EL (cell line): ENCODE measurements at regions not wholly inside any gene's neighbourhood (a gene's known extent, or its start where the extent isn't known, plus 50 kb on each side); places are given as distances from the start of the nearest gene placed in this dataset.
"Not testable (repeated sequence)": the region's sequence is repeated elsewhere in the genome, so short reads cannot be mapped to it uniquely, and the experiment has no call there.

Experiments
- DNase-seq: peaks from one replicate; pipeline ENCODE4 v3.0.0-alpha.2; 2016

DNA sequence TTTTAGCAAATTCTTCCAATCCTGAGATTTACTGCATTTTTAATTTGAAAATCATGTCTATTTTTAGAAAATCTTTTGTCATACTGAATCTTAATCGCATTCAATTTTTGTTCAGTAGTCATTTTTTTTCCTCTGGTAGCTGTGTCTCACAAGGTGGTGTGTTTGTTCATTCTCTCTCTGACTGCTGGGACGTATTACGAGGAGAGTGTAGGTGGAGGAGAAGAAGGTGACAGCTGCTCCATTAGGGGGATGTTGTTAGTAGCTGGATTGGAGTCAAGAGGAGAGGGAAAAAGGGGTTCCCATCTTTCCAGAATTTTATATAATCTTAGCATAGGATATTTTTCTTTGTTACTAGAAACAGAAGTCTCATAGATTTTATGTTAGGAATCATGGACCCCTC, 804.2 kb downstream of the PRIM2 start:
- DNase-seq: not testable (repeated sequence)

DNA sequence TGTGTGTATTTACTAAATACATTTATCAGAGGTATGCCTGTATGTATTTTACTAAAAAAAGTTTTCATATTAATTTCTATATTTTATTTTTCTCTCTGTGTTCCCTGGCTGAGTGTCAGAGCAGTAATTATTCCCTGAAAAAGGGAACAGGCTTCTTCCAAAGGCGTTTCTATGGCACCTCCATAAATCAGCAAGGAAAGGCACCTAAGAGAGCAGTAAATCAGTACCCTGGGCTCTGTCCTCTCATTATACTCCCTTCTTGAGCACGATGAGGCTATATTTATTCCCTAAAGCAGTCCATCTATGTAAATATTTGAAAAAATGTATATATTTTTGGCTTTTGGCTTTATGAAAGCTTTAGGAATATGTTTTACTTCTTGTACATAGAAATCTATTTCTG, 806.3 kb downstream of the PRIM2 start:
- not testable (repeated sequence) for DNase-seq

DNA sequence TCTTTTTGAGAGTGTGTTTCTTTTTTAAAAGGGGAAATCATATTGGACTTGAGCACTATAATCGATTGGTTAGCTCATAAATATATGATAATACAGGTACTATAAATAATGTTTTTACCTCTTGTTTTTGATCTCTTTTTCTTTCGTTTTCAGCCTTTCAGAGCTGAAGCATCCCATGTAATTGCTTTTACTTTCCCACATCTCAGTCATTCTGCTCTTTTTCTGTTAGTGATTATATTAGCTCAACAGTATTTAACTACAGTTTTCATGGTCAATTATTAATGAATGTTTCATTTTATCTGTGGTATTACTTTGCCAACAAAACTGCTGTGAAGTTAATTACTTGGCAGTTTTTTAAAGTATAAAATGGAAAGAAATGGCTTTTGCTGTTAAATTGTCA, 811.1 kb downstream of the PRIM2 start:
- not testable (repeated sequence) for DNase-seq

DNA sequence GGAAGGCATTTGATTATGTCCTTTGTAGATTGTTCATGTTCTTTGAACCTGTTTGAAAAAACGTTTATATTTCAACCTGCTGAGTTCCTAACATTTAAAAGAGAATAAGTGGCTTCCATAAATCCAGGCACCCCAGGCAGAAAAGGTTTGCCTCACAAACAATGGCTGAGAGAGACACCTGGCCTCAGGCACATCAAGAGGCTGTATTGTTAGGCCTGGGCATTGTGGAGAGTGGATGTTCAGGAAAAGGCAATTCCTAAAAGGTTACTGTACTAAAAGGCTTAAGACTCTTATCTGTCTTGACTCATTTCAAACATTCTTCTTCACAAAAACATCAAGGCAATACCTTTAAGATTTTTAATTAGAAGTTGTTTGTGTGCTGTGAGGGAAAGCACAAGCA, 811.7 kb downstream of the PRIM2 start:
- not testable (repeated sequence) for DNase-seq

DNA sequence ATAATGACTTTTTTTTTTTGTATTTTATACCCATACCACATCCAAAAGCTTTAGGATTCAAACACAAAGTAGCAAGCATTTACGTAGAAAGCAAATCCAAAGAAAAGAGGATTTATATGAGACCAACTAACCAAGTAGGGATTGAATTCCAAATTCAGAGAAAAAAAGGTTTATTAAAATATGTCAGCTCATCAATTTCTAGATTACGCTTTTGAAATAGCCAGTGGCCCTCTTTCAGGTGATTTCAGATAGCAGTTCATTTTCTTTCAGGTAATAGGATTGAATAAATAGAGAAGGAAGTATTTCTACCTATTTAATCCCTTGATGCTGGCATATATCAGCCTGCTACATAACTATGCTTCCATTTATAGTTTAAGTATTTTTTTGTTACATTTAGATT, 822.3 kb downstream of the PRIM2 start:
- not testable (repeated sequence) for DNase-seq

DNA sequence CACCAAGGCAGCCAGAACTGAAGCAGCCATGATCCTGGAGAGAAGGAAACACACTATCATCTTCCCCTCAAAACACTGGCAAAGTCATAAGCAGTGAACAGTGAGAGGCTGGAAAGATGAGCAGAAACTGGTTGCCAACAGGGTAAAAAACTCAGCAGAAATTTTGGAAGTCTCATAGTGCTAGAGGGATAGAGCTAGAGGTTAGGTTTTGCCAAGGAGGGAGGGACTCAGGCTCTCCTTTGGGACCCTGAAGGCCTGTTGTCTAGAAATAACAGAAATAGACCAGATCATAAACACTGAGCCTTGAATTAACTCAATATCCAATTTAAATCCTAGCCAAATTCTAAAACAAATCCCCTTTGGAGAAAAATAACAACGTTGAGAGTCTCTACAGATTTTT, 853.6 kb downstream of the PRIM2 start:
- DNase-seq: not testable (repeated sequence)

DNA sequence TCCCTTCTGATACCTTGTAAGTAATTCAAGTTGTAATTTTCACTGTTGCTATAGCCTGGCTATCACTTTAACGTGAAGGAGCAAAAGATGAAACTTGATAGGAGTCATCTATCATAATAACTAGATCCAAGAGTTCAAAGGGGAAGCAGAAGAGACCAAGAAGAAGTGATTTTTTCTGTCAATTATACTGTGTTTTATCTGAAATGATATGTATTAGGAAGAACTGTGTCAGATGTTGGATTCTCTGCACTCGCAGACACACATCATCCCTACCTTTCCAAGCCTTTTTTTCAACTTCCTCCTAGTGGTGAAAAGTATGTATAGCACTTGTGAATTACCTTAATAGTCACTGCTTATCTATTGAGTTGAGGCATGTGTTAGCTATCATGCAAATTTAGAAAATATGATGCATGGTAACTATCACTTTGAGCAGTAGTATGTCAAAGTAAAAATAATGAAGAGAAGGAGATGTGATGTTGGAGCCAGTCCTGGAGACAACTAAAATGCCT, 864.2 kb downstream of the PRIM2 start:
- DNase-seq: not testable (repeated sequence)

DNA sequence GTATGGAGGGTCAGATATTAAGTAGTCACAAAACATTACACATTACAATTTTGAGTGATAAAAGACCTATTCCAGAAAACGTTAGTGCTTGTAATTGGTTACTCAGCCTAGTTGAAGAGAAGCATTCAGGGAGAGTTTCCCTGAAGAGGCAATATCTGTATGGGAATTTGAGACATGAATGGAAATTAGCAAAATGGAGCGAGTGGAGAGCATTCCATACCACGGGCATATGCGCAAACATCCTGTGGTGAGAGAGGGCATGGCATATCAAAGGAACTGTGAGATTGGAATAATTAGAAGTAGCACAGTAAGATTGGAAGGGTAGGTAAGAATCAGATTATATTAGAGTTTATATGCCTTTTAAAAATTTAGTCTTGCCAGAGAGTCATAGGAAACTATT, 867.9 kb downstream of the PRIM2 start:
- not testable (repeated sequence) for DNase-seq

DNA sequence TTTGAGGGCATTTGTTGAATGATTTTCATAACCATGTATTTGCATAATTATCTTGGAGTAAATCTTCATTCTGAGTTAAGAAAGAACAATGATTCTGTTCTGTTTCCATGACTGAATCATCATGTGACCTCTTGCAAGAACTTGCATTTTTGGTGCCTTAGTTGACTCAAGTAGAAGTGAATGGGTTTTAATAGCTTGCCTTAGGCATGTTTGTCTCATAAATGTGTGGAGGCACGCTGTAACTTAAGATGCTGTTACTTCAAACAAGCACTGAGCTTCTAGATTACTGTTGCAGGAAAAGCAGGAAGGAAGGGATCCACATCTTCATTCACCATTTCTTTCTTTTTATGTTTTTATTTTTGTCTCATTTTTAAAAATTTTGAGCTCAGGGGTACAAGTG, 875.8 kb downstream of the PRIM2 start:
- DNase-seq: peak; percentile 92

DNA sequence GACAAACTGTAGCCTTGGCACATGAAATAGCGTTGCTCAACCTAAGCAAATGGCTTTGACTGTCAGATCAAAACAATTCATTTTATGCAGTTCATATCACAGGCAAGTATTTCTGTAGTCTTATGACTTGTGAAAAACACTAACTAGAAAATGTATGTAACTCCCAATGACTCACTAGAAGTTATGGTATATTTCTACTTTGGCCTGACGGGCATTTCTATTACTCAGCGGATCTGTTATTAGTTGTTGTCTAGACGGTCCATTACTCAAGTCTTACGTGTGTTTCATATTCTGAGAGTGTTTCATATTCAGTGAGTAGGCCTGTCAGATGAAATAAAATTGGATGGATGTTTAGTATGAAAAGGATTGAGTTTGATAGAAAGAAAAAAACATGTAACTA, 880.9 kb downstream of the PRIM2 start:
- DNase-seq: peak; percentile 78

DNA sequence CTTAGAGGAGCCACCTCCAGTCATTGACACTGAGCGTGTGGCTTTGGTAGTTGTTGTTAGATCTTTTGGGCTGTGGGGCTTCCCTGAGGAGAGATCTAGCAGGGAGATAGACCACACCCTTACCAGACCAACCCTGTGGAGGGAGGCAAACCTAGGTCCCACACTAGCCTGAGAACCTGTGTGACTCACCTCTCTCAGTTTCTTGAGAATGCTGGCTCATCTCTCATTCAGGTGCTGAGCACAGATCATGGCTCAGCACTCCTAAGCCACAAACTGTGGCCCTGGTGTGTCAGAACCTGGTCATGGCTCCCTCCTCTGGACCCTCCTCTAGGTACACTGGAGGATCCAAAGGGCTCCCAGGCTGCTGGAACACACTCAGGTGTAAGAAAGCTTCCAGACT, 919.7 kb downstream of the PRIM2 start:
- DNase-seq: not testable (repeated sequence)

DNA sequence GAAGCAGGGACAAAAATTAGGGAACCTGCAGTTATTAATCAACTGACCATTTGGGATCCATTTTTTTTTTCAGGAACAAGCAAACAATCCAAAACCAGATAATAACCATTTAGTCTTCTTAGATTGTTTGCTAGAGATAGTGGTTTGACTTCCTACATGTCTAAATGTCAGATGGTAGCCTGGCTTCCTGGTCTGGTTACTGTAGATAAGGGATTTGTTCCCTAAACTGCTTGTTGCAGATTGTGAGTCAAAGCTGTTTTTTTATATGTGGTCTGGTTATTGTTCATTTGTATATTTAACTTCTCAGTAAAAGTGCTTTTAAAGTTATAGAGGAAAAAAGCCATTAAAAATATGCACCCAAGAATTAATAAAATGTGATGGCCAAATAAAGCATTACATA, 921.0 kb downstream of the PRIM2 start:
- DNase-seq: not testable (repeated sequence)

DNA sequence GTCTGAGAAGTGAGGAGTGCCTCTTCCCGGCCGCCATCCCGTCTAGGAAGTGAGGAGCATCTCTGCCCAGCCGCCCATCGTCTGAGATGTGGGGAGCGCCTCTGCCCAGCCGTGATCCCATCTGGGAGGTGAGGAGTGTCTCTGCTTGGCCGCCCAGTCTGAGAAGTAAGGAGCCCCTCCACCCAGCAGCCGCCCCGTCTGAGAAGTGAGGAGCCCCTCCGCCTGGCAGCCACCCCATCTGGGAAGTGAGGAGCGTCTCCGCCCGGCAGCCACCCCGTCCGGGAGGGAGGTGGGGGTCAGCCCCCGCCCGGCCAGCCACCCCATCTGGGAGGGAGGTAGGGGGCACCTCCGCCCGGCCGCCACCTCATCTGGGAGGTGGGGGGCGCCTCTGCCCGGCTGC, 940.2 kb downstream of the PRIM2 start:
- not testable (repeated sequence) for DNase-seq

DNA sequence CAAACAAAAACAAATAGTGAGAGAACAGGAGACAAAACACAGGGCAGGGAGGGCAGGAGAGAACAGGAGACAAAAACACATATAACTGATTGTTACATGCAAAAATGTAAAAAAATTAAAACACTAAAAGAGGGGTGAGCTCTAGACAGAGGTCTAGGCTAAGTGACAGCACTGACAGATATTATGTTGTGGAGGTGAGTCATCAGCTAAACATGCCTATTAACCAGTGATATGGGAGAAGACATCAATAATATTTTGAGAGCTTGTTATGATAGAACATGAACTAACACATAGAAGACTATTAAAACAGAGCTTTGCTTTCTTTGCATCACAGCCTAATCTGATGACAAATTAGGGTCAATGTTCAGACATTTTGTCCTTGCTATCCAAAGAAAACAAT, 972.7 kb downstream of the PRIM2 start:
- peak; percentile 54 for DNase-seq

DNA sequence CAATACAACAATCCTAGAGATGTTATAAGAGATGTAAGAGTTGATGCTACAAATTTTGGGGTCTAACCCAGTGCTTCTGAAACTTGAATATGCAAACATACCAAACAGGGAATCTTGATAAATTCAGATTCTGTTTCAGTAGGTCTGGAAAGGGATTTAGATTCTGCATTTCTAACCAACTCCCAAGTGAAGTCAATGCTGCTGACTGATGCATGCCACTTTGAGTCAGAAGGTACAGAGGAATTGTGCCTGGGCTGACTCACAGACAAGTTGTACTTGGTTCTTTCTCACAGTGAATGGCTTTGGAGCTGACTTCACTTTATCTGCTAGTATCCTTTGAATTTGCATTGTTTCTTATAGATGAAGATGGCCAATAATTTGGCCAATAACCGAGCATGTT, 973.9 kb downstream of the PRIM2 start:
- peak; percentile 22 for DNase-seq

DNA sequence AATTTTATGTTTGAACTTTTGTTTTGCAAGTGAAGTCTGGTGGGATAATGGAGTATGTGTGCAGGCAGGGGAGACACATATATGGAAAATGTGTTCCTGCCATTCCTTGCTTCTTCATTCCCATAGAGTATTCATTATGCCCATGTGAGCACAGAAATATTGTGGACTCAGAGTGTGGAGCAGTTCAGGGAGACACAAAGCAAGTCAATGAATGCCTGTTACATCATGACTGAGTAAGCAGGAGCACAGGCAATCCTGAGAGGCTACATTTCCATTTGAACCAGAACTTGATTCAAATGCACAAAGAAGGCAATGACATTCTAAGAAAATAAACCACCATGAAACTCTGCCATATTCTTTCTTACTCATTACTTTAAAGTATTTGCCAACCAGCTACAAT, 990.5 kb downstream of the PRIM2 start:
- not testable (repeated sequence) for DNase-seq

DNA sequence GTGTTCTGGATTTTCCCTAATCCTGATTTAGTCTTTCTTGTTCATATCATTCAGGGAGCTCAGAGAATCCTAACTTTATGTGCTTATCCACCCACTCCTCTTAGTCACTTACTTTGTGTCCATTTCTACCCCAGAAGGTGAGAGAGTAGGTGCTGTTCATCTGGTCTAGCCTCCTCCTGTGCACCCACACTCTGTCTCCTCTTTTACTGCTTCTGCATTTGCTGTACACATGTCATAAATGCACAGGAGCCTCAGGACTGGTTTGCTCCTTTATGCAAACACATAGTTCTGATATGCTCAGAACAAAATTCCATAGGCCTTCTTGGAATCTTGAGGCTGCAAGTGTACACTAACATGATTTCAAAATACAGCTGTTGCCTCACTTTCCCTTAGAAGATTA, 1014.7 kb downstream of the PRIM2 start:
- not testable (repeated sequence) for DNase-seq

DNA sequence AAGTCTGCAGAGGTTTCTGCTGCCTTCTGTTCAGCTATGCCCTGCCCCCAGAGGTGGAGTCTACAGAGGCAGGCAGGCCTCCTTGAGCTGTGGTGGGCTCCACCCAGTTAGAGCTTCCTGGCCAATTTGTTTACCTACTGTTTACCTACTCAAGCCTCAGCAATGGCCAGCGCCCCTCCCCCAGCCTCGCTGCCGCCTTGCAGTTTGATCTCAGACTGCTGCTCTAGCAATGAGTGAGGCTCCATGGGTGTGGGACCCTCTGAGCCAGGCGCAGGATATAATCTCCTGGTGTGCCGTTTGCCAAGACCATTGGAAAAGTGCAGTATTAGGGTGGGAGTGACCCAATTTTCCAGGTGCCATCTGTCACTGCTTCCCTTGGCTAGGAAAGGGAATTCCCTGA, 1024.9 kb downstream of the PRIM2 start:
- DNase-seq: not testable (repeated sequence)

DNA sequence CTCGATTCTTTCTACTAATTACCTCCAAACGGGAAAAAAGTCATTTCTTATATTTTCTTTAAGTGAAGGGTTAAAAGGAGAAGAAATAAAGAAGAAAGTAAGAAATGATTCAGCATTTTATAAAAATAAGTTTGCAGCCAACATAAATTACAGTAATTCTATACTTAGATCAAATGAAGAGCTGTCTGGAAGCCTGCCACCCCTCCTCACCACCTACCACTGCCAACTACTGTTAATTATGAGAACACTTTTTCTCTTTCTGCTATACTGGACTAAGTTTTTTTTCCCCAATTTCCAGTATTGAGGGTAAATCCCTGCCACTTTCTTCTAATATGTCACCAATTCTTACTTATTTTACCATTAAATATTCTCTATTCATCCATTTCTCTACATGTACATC, 1030.1 kb downstream of the PRIM2 start:
- not testable (repeated sequence) for DNase-seq

DNA sequence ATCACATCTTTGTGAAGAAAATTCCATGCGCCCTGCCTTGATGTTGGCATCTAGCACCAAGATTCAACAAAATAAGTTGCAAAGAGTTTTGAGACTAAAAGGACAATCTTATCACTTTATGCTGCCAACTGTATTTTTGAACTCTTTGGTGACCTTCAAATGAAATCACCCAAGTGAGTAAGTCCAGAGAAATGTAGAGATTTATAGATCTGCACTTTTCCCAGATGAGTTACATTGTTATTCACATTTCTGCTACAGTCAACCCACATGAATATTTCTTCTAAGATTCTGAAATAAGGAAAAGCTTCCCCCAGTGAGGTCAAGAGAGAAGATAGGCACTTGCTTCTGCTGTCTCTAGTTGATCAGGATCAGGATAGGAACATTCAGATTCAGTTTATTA, 1034.2 kb downstream of the PRIM2 start:
- peak; percentile 75 for DNase-seq

DNA sequence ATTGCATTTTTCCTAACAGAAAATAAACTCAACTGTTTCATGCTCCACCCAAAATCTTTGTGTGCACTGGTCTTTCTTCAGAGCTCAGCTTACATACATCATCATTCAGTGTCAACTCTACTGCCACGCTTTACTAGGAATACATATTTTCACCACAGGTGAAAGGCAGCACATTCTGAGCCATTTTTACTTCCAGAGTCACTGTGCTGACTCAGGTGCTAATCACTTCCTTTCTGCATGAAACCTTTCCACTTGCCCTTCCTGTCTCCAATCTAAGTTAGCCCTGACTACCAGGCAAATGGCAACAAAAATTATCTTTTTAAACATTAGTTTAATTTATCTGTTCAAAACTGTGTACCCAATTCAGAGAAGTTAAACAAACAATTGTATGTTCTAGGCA, 1041.0 kb downstream of the PRIM2 start:
- DNase-seq: peak; percentile 40

DNA sequence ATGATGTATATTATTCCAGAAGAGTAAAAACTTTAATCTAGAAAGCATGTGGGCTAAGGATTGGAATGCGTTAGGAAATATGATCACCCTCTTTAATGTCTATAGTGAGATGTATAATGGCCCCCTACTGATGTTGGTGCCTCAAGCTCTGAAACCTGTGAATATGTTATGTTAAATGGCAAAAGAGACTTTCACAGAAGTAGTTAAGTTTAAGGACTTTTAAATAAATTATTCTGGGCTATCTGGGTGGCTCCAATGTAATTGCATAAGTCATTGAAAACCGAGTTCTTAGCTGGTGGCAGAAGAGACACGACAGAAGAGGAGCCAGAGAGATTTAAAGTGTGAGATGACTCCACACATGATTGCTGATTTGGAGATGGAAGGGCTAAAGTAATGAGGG, 1048.4 kb downstream of the PRIM2 start:
- not testable (repeated sequence) for DNase-seq

DNA sequence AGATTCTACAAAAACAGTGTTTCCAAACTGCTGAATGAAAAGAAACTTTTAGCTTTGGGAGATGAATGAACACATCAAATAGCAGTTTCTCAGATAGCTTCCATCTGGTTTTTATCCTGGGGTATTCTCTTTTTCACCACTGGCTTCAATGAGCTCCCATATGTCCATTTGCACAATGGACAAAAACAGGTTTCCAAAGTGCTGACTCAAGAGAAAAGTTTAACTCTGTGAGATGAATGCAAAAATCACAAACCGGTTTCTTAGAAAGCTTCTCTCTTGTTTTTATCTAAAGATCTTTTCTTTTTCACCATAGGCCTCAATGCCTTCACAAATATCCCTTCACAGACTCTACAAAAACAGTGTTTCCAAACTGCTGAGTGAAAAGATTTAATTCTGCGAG, 1089.2 kb downstream of the PRIM2 start:
- DNase-seq: not testable (repeated sequence)

DNA sequence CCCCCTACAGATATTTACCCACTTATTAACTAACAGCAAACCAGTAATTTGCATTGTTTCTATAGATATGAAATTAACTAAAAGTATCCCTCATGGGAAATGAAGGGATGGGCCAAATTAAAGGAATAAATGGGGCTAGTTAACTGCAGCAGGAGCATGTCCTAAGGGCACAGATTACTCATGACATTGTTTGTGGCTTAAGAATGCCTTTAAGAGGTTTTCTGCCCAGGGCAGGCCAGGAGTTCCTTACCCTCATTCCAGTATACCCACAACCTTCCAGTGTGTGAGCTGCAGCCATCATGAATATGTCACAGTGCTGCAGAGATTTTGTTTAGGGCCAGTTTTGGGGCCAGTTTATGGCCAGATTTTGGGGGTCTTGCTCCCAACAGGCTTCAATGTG, 1101.9 kb downstream of the PRIM2 start:
- peak; percentile 42 for DNase-seq
